ENCODE measurements at regions not wholly inside any gene's neighbourhood (a gene's known extent, or its start where the extent isn't known, plus 50 kb on each side); places are given as distances from the start of the nearest gene placed in this dataset.
A peak's percentile ranks its signal among the peaks of the same experiment; 100 is the strongest.

DNA sequence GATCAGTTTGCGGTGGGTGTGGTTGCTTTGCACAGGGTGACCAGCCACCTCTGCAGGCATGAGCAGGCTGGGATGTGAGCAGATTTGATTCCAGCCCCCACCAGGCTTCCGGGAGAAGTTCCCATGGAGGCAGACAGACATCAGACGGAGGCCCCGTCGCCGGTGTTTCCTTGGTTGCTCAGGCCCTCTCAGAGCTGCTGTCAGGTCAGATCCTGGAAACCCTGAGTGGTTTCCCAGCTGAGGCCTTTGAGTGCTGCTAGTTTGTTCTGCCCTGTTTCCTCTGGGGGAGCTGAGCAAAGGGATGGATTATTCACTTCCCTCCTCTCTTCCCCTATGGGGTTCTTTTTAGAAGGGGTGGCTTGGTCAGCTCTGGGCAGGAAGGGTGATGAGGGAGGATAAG, 62.2 kb downstream of the FAM241B start:
- TF ChIP-seq, protein P1, sequence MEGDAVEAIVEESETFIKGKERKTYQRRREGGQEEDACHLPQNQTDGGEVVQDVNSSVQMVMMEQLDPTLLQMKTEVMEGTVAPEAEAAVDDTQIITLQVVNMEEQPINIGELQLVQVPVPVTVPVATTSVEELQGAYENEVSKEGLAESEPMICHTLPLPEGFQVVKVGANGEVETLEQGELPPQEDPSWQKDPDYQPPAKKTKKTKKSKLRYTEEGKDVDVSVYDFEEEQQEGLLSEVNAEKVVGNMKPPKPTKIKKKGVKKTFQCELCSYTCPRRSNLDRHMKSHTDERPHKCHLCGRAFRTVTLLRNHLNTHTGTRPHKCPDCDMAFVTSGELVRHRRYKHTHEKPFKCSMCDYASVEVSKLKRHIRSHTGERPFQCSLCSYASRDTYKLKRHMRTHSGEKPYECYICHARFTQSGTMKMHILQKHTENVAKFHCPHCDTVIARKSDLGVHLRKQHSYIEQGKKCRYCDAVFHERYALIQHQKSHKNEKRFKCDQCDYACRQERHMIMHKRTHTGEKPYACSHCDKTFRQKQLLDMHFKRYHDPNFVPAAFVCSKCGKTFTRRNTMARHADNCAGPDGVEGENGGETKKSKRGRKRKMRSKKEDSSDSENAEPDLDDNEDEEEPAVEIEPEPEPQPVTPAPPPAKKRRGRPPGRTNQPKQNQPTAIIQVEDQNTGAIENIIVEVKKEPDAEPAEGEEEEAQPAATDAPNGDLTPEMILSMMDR (IDR thresholded peaks at IDR 0.05; ENCODE audit: insufficient read depth, low read depth, low read length, missing control alignments), result no peak
- DNase-seq (ENCODE audit: low read depth), result no peak
- H3K4me3 ChIP-seq (ENCODE audit: low read length), result no peak overlapping the region

DNA sequence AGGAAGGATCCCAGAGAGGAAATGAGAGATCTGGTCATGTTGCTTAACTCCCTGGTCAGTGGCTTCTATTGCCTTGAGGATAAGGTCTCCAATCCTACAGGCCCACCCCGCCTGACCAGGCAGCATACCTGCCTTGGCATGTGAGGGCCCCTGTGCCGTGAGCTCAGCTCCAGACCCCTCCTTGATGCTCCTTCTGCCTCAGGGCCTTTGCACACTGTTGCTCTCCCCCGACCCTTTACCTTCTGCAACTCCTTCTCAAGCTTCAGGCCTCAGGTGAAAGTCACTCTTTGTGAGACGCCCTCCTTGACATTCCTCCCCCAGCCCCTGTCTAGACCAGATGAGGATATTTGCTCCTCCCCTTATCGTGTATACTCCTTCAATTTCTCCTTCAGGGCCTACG, 62.8 kb downstream of the FAM241B start:
- TF ChIP-seq, protein P1 (IDR thresholded peaks at IDR 0.05; ENCODE audit: insufficient read depth, low read depth, low read length, missing control alignments), result no peak
- no peak overlapping the region for H3K4me3 ChIP-seq (ENCODE audit: low read length)
- DNase-seq (ENCODE audit: low read depth), result no peak

DNA sequence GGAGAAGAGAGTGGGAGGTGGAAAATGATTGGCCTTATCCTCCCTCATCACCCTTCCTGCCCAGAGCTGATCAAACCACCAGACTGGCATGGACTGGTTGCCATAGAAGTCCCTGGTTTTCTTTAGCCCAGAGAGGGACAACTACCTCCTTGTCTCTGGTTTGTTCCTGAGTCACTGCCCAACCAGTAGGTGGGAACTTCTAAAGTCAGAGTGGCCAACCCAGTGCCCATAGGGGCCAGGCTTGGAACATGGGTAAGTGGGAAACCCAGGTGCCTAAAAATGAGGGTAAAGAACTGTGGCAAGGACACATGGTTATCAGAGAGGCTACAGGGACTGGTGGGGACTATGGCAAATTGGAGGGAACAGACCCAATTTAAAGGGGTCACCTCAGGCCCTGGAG, 63.8 kb downstream of the FAM241B start:
- no peak overlapping the region for H3K4me3 ChIP-seq (ENCODE audit: low read length)
- DNase-seq (ENCODE audit: low read depth), result no peak
- TF ChIP-seq, protein P1 (IDR thresholded peaks at IDR 0.05; ENCODE audit: insufficient read depth, low read depth, low read length, missing control alignments), result no peak

DNA sequence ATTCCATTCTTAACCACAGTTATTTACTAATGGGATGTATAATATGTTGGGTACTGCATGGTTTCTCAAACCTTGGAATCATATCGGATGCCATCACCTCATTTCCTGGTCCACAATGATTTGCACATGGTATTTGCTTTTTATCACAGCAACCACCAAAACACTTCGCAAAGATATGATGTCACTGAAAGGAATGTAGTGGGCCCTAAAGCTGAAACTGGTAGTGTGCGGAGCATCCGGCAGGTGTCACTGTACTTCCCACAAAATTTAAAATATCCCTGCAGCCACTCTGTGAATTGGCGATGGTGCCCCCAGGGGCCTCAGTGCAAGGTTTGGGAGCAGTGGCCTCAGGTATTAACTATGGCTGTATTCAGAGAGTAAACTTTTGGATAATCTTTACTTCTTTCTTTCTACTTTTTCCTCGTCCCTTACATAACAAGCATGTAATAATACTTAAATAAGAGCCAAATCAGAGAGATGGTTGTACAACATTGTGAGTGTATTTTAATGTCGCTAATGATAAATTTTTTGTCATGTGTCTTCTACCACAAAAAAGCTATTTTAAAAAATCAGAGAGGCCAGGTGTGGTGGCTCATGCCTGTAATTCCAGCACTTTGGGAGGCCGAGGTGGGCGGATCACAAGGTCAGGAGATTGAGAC, 66.2 kb downstream of the FAM241B start:
- peak; percentile 84 for DNase-seq (ENCODE audit: low read depth)
- TF ChIP-seq, protein P1 (IDR thresholded peaks at IDR 0.05; ENCODE audit: insufficient read depth, low read depth, low read length, missing control alignments), result peak; percentile 62
- H3K4me3 ChIP-seq (ENCODE audit: low read length), result no peak overlapping the region

DNA sequence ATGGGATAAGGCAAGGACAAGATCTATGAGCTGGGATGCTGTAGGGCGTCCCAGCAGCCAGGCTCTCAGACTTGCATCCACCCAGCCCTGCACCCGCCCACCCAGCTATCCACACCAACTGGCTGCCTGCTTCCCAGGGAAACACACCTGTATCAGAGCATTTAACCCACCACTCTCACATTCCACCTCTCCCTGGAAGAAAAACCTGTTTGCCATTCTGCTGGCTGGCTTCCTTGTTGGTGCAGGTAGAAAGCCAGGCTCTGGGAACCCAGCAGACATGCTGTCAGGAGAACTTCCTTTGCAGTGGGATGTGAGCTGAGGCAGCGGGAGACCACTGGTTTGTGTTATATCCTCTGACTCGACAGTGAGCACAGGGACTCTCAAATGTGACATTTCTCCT, 67.0 kb downstream of the FAM241B start:
- TF ChIP-seq, protein P1 (IDR thresholded peaks at IDR 0.05; ENCODE audit: insufficient read depth, low read depth, low read length, missing control alignments), result no peak
- no peak overlapping the region for H3K4me3 ChIP-seq (ENCODE audit: low read length)
- DNase-seq (ENCODE audit: low read depth), result peak; percentile 31

DNA sequence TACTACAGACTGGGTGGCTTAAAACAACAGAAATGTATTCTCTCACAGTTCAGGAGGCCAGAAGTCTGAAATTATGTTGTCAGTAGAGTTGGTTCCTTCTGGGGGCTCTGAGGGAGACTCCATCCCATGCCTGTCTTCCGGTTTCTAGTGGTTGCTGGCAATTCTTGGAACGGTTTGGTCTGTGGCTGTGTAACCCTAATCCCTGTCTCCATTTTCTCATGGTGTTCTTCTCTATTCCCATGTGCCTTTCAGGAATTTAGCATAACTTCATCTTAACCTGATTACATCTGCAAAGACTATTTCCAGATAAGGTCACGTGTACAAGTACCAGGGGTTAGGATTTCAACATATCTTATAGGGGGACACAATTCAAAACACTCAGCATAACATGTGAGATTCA, 73.2 kb downstream of the FAM241B start:
- DNase-seq (ENCODE audit: low read depth), result no peak
- no peak overlapping the region for H3K4me3 ChIP-seq (ENCODE audit: low read length)
- TF ChIP-seq, protein P1 (IDR thresholded peaks at IDR 0.05; ENCODE audit: insufficient read depth, low read depth, low read length, missing control alignments), result no peak
